22Rv1 (cell line): ENCODE measurements at regions not wholly inside any gene's neighbourhood (a gene's known extent, or its start where the extent isn't known, plus 50 kb on each side); places are given as distances from the start of the nearest gene placed in this dataset.

ENCODE experiments used
- ZFX ChIP-seq: fragments of 450-650 bp; IDR thresholded peaks from 2 replicates; pipeline ENCODE4 v1.6.1; 2017; ENCODE audit warnings: antibody characterized with exemption, borderline replicate concordance
- TF ChIP-seq, protein P1 (sequence below): fragments of 450-650 bp; IDR thresholded peaks from 2 replicates; pipeline ENCODE4 v1.5.1; 2017; ENCODE audit warnings: mild to moderate bottlenecking

- TF ChIP-seq, protein P1, sequence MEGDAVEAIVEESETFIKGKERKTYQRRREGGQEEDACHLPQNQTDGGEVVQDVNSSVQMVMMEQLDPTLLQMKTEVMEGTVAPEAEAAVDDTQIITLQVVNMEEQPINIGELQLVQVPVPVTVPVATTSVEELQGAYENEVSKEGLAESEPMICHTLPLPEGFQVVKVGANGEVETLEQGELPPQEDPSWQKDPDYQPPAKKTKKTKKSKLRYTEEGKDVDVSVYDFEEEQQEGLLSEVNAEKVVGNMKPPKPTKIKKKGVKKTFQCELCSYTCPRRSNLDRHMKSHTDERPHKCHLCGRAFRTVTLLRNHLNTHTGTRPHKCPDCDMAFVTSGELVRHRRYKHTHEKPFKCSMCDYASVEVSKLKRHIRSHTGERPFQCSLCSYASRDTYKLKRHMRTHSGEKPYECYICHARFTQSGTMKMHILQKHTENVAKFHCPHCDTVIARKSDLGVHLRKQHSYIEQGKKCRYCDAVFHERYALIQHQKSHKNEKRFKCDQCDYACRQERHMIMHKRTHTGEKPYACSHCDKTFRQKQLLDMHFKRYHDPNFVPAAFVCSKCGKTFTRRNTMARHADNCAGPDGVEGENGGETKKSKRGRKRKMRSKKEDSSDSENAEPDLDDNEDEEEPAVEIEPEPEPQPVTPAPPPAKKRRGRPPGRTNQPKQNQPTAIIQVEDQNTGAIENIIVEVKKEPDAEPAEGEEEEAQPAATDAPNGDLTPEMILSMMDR = no peak
- TF ChIP-seq ZFX = no peak
Observed at GRCh38 chr12:9332564-9332963, 124.4 kb upstream of the PZP start.
